ENCODE measurements at regions not wholly inside any gene's neighbourhood (a gene's known extent, or its start where the extent isn't known, plus 50 kb on each side); places are given as distances from the start of the nearest gene placed in this dataset.

DNA sequence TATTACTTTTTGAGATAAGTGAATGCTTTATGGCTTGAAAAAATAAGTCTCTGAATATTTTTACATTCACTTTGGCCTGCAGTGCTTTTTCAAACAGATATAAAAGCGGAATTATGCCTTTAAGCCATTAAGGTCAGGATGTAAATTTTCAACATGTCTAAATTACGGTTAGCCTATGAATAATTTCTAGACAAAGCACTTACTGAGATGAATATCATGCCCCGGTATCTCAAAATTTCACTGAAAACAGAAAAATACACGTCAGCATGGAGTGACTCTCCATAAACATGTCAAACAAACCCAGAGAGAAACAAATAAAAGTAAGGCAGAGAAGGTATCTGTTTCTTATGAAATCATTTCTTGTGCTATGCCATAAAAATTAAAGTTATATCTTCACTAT is 853.9 kb downstream of the KCNT2 start:
- DNase-seq (ENCODE audit: low read depth, low spot score), result no peak
- ChIA-PET POLR2A (no interaction called here), CTCF (no interaction called here)
- TF ChIP-seq, protein P1, sequence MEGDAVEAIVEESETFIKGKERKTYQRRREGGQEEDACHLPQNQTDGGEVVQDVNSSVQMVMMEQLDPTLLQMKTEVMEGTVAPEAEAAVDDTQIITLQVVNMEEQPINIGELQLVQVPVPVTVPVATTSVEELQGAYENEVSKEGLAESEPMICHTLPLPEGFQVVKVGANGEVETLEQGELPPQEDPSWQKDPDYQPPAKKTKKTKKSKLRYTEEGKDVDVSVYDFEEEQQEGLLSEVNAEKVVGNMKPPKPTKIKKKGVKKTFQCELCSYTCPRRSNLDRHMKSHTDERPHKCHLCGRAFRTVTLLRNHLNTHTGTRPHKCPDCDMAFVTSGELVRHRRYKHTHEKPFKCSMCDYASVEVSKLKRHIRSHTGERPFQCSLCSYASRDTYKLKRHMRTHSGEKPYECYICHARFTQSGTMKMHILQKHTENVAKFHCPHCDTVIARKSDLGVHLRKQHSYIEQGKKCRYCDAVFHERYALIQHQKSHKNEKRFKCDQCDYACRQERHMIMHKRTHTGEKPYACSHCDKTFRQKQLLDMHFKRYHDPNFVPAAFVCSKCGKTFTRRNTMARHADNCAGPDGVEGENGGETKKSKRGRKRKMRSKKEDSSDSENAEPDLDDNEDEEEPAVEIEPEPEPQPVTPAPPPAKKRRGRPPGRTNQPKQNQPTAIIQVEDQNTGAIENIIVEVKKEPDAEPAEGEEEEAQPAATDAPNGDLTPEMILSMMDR (IDR thresholded peaks at IDR 0.05; ENCODE audit: insufficient read depth, low read length, missing control alignments), result no peak
- no peak overlapping the region for H3K4me3 ChIP-seq (ENCODE audit: low read depth, low read length)

DNA sequence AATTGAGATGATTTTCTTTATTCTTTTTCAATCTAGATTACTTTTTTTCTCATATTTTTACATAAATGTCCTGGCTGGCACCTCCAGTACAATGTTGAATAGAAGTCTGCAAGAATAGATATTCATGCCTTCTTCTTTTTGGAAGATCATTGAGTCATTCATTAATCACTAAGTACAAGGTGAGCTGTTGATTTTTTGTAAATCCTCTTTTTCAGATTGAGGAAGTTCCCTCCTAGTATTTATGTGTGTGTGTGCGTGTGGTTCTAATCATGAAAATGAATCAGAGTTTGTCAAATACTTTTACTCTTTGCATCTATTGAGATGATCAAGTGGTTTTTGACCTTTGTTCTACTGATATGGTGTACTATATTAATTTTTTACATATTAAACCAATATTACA is 859.3 kb downstream of the KCNT2 start:
- DNase-seq (ENCODE audit: low read depth, low spot score), result no peak
- no peak overlapping the region for H3K4me3 ChIP-seq (ENCODE audit: low read depth, low read length)
- POLR2A ChIA-PET, result no interaction called here
- CTCF ChIA-PET, result no interaction called here
- TF ChIP-seq, protein P1 (IDR thresholded peaks at IDR 0.05; ENCODE audit: insufficient read depth, low read length, missing control alignments), result no peak

DNA sequence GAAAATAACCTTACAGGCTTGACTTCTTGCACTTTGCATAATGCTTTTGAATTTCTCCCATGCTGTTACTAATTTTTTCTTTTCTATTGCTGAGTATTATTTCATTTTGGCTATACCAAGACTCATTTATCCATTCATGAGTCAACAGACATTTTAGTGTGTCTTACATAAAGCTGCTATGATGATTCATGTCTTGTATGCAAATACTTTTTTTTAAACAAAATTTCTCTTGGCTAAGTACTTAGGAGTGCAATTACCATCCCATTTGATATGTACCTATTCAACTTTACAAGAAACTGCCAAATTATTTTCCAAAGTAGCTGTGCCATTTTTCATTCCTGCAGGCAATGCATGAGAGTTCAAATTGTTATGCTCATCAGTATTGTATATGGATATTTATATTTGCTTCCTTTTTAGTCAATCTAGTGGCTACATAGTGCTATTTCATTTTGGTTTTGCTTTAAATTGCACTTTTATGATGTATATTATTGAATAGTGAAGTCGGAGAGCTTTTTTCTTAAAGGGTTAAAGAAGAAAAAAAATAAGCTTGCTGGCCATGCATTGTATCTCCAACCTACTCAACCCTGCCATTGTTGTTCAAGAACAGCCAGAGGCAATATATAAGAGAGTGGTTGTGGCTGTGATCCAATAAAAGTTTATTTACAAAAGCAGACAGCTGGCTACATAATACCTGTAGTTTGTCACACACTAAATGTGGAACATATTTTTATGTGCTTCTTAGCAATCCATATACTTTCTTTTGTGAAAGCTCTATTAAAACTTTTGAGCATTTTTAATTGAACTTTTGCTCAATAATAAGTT is 862.8 kb downstream of the KCNT2 start:
- DNase-seq (ENCODE audit: low read depth, low spot score), result no peak
- TF ChIP-seq, protein P1 (IDR thresholded peaks at IDR 0.05; ENCODE audit: insufficient read depth, low read length, missing control alignments), result no peak
- CTCF ChIA-PET, result interaction anchor here (1.1 kb wide), 1 partner anchor 13 kb away, joined by 4 read pairs; no protein-coding TSS in a partner anchor
- POLR2A ChIA-PET, result no interaction called here
- no peak overlapping the region for H3K4me3 ChIP-seq (ENCODE audit: low read depth, low read length)

DNA sequence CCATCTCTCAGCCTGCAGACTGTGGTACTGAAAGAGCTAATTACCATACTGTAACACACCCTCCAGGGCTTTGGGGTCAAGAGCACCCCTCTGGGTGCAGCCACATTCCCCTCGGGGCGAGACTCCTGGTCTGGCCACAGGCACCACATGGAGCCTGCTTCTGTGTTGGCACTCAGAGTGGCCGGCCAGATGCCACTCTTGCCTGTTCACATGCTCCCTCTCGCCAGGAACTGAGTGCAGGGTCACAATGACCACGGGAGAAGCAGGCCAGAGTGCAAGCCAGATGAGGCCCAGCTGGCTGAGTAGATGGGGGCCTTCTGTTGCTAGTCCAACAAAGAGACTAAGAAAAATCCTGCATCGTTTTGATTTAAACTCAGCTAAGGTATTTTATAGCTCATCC is 864.0 kb downstream of the KCNT2 start:
- ChIA-PET CTCF (interaction anchor here (0.7 kb wide), 1 partner anchor 10 kb away, joined by 3 read pairs; no protein-coding TSS in a partner anchor), POLR2A (no interaction called here)
- no peak for DNase-seq (ENCODE audit: low read depth, low spot score)
- H3K4me3 ChIP-seq (ENCODE audit: low read depth, low read length), result no peak overlapping the region
- TF ChIP-seq, protein P1 (IDR thresholded peaks at IDR 0.05; ENCODE audit: insufficient read depth, low read length, missing control alignments), result no peak

DNA sequence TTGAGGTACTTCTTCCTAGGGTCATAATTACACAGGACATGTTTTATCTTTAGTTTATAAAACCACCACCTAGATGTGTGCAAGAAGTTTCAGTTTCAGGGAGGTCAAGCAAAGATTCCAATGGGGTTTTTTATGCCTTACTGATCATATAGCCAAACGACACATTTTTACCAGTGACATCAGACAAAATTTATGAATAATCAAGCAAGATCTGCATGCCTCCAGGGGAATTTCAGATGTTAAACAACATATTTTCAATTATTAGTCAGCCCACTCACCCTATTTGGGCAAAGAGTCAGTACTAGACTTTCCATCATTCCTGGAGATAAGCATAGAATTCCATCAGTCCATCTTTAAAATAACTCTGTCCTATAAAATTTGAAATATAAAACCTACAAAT is 867.4 kb downstream of the KCNT2 start:
- ChIA-PET POLR2A (no interaction called here), CTCF (no interaction called here)
- no peak overlapping the region for H3K4me3 ChIP-seq (ENCODE audit: low read depth, low read length)
- TF ChIP-seq, protein P1 (IDR thresholded peaks at IDR 0.05; ENCODE audit: insufficient read depth, low read length, missing control alignments), result no peak
- DNase-seq (ENCODE audit: low read depth, low spot score), result peak; percentile 29

DNA sequence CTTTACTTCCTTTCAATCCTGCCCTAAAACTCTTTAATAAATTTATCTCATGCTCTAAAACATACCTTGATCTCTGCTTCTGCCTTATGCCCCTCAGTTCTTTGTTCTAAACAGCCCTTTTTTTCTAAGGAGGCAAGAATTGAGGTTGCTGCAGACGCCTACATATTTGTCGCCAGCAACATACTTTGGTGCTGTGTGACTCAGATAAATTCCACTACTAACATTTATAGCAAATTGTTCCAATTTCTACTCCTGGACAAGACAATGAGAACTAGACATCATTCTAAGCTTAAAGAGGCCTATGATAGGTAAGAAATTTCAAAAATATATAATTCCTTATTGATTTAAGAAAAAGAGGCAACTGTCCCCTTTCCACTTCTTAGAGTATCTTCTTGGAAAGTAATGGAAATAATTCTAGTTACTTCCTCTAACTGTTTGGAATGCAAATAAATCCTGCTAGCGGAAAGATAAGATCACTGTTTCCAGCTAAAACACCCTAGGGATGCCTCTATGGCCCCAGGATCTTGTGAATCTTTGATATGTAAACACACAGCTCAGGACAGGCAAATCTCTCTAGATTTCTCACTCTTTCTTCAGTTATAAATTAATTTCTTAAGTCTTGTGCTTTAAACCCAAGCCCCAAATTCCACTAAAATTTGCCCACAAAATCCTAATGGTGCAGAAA is 869.1 kb downstream of the KCNT2 start:
- CTCF ChIA-PET, result no interaction called here
- TF ChIP-seq, protein P1 (IDR thresholded peaks at IDR 0.05; ENCODE audit: insufficient read depth, low read length, missing control alignments), result no peak
- POLR2A ChIA-PET, result no interaction called here
- DNase-seq (ENCODE audit: low read depth, low spot score), result peak; percentile 9
- no peak overlapping the region for H3K4me3 ChIP-seq (ENCODE audit: low read depth, low read length)

Measured in AG04449 (cell line).